MCF 10A (cell line): ENCODE measurements at regions not wholly inside any gene's neighbourhood (a gene's known extent, or its start where the extent isn't known, plus 50 kb on each side); places are given as distances from the start of the nearest gene placed in this dataset.

ENCODE experiments used
- BruUV-seq: library from RNA; stranded (reverse); fragments of 400-500 nt; replicated peaks from 2 replicates; lab custom pipeline; 2021; lab: Mats Ljungman, UMichigan
- CTCF ChIA-PET: fragments of 300-600 bp; sonication (Branson Sonifier 250); formaldehyde crosslinking; extraction: SDS; loops from one replicate; lab custom pipeline; 2021; ENCODE audit warnings: antibody characterized with exemption, inconsistent platforms; lab: Yijun Ruan, JAX
- POLR2A ChIA-PET: fragments of 300-600, 350-650 bp; sonication (Branson Sonifier 250); formaldehyde crosslinking; extraction: SDS; loops from one replicate; lab custom pipeline; 2020; ENCODE audit warnings: antibody characterized with exemption, inconsistent platforms; lab: Yijun Ruan, JAX
- DNase-seq: peaks from one replicate; pipeline ENCODE4 v3.0.0-alpha.2; 2018; ENCODE audit not compliant: unreplicated experiment
- H3K27ac Mint-ChIP-seq: one replicate; pipeline ENCODE4 v1.8.0; 2022; ENCODE audit warnings: mild to moderate bottlenecking, low read depth, mixed read lengths; ENCODE audit not compliant: unreplicated experiment
- H3K27me3 Mint-ChIP-seq: one replicate; pipeline ENCODE4 v1.8.0; 2022; ENCODE audit warnings: mixed read lengths; ENCODE audit not compliant: insufficient read depth, unreplicated experiment
- H3K36me3 Mint-ChIP-seq: one replicate; pipeline ENCODE4 v1.8.0; 2022; ENCODE audit warnings: mild to moderate bottlenecking, moderate library complexity, mixed read lengths; ENCODE audit not compliant: insufficient read depth, unreplicated experiment
- H3K4me1 Mint-ChIP-seq: one replicate; pipeline ENCODE4 v1.8.0; 2022; ENCODE audit warnings: mixed read lengths; ENCODE audit not compliant: insufficient read depth, unreplicated experiment
- H3K4me3 Mint-ChIP-seq: one replicate; pipeline ENCODE4 v1.8.0; 2022; ENCODE audit warnings: mild to moderate bottlenecking, moderate library complexity, mixed read lengths; ENCODE audit not compliant: unreplicated experiment
- H3K9me3 Mint-ChIP-seq: one replicate; pipeline ENCODE4 v1.8.0; 2022; ENCODE audit warnings: mixed read lengths; ENCODE audit not compliant: unreplicated experiment
- CTCF ChIP-seq: fragments of 200-600 bp; IDR thresholded peaks from one replicate; pipeline ENCODE4 v1.8.0; 2022; ENCODE audit warnings: antibody characterized with exemption, mild to moderate bottlenecking; ENCODE audit not compliant: unreplicated experiment
- intact Hi-C: fragments of 100-400 bp; cut with micrococcal nuclease; formaldehyde crosslinking; loops from 2 replicates; pipeline ENCODE4 v1.14.1; 2022

- POLR2A ChIA-PET: no interaction called here
- BruUV-seq: no TSS peak
- no peak overlapping the region for H3K27ac Mint-ChIP-seq
- H3K36me3 Mint-ChIP-seq: no peaks in the 10 kb centered on the region
- no peaks in the 10 kb centered on the region for H3K27me3 Mint-ChIP-seq
- no peaks in the 10 kb centered on the region for H3K9me3 Mint-ChIP-seq
- intact Hi-C loops: loop anchor here (5.0 kb wide), 1 partner anchor 274 kb away; no protein-coding TSS in a partner anchor
- CTCF ChIA-PET: interaction anchor here (0.6 kb wide), 1 partner anchor 11 kb away, joined by 4 read pairs; no protein-coding TSS in a partner anchor
- no peak for DNase-seq
- no peak overlapping the region for H3K4me3 Mint-ChIP-seq
- TF ChIP-seq CTCF: no peak
- no peaks in the 10 kb centered on the region for H3K4me1 Mint-ChIP-seq
These were observed 278.0 kb downstream of the PDGFC start for GRCh38 chr4:156693557-156693956.

- BruUV-seq: no TSS peak
- CTCF ChIA-PET: interaction anchor here (0.6 kb wide), 1 partner anchor 181 kb away, joined by 4 read pairs; no protein-coding TSS in a partner anchor
- Mint-ChIP-seq H3K9me3 (no peaks in the 10 kb centered on the region), H3K4me3 (no peak overlapping the region), H3K4me1 (no peaks in the 10 kb centered on the region), H3K27ac (no peak overlapping the region), H3K27me3 (no peaks in the 10 kb centered on the region), H3K36me3 (no peaks in the 10 kb centered on the region)
- DNase-seq: peak; percentile 5
- no peak for TF ChIP-seq CTCF
- POLR2A ChIA-PET: no interaction called here
- intact Hi-C loops: loop anchor here (5.0 kb wide), 1 partner anchor 275 kb away; no protein-coding TSS in a partner anchor
These were observed 279.6 kb downstream of the PDGFC start for GRCh38 chr4:156692016-156692415.

- Mint-ChIP-seq H3K9me3 (no peaks in the 10 kb centered on the region), H3K4me3 (no peak overlapping the region), H3K27ac (no peak overlapping the region), H3K27me3 (no peaks in the 10 kb centered on the region), H3K4me1 (peaks cover 6% of the 10 kb centered on the region), H3K36me3 (no peaks in the 10 kb centered on the region)
- POLR2A ChIA-PET: no interaction called here
- intact Hi-C loops: loop anchor here (5.0 kb wide), 1 partner anchor 277 kb away; no protein-coding TSS in a partner anchor
- TF ChIP-seq CTCF: no peak
- BruUV-seq: no TSS peak
- no peak for DNase-seq
- CTCF ChIA-PET: interaction anchor here (0.7 kb wide), 1 partner anchor 58 kb away, joined by 3 read pairs; no protein-coding TSS in a partner anchor
These were observed 281.0 kb downstream of the PDGFC start for GRCh38 chr4:156690572-156690971.

- Mint-ChIP-seq H3K27me3 (no peaks in the 10 kb centered on the region), H3K4me3 (no peak overlapping the region), H3K27ac (no peak overlapping the region), H3K9me3 (no peaks in the 10 kb centered on the region), H3K36me3 (no peaks in the 10 kb centered on the region), H3K4me1 (peaks cover 8% of the 10 kb centered on the region)
- ChIA-PET CTCF (interaction anchor here (0.7 to 1.9 kb wide), 4 partner anchors 9 to 760 kb away, joined by 3 to 10 read pairs (median 5); no protein-coding TSS in a partner anchor), POLR2A (interaction anchor here (0.6 to 1.5 kb wide), 6 partner anchors 36 to 287 kb away, joined by 3 to 4 read pairs (median 3); no protein-coding TSS in a partner anchor)
- no peak for DNase-seq
- TF ChIP-seq CTCF: no peak
- no TSS peak for BruUV-seq
- intact Hi-C loops: no loop called here
These were observed 285.5 kb downstream of the PDGFC start for GRCh38 chr4:156686120-156686519.
